ENCODE measurements at regions not wholly inside any gene's neighbourhood (a gene's known extent, or its start where the extent isn't known, plus 50 kb on each side); places are given as distances from the start of the nearest gene placed in this dataset.
"Not testable (repeated sequence)": the region's sequence is repeated elsewhere in the genome, so short reads cannot be mapped to it uniquely, and the experiment has no call there.

DNA sequence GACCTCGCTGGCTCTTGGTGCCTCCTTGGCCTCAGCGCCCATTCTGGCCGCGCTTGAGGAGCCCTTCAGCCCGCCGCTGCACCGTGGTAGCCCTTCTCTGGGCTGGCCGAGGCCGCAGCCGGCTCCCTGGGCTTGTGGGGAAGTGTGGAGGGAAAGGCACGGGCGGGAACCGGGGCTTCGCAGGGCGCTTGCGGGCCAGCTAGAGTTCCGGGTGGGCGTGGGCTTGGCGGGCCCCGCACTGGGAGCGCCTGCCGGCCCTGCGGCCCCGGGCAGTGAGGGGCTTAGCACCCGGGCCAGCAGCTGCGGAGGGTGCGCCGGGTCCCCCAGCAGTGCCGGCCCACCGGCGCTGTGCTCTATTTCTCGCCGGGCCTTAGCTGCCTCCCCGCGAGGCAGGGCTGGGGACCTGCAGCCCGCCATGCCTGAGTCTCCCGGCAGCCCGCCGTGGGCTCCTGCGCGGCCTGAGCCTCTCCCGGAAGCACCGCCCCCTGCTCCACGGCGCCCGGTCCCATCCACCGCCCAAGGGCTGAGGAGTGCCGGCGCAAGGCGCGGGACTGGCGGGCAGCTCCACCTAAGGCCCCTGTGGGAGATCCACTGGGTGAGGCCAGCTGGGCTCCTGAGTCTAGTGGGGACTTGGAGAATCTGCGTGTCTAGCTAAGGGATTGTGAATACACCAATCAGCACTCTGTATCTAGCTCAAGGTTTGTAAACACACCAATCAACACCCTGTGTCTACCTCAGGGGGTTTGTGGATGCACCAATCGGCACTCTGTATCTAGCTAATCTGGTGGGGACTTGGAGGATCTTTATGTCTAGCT is 141.1 kb downstream of the SLCO4C1 start:
- not testable (repeated sequence) for DNase-seq

DNA sequence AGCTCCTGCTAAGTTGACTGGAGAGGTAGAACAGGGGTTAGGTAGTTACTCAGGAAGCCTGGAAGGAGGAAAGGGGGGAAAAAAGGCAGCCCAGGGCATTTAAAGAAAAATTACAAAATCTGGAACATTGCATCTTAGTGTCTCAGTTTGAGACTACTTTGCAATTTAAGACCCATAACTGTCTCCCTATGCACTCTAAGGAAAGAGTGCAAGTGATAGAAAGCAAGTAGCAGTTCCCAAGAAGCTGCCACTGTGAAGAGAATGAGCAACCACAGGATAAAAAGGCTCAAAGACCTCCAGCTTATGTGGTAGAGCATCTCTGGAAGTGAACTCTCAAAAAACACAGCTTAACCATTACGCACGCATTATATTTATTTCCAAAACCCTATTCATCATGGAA is 141.8 kb downstream of the SLCO4C1 start:
- no peak for DNase-seq

DNA sequence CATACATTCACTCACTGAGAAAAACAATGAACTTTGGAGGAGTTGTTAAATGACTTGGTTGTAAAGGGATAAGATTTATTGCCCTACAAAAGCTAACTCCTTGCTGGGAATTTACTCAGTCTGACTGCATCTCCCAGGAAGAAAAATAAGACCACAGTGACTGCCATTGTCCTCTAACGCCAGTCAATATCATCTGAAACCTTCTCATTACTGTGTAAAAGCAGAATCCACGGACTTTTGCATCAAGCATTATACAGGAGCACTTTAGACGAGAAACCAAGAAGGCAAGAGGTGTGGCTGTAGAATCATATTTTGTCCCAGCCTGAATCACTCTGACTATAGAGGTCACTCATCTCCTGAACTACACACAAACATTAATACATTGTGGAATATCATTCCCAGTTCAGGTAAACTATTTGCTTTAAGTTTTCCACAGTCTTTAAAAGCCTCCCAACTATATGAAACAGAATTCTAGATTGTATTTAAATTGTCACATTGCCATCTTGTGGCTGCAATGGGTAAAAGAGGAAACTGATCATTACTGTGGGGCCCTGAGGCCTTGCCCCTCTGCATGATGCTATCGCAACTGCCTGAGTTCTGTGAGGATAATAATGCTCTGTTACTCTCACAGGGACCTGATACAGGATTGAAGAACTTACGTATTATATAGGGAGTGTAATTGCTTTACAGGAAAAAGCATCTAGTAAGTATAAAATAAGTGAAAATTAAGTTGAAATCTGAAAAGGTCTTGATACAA is 142.9 kb downstream of the SLCO4C1 start:
- no peak for DNase-seq

DNA sequence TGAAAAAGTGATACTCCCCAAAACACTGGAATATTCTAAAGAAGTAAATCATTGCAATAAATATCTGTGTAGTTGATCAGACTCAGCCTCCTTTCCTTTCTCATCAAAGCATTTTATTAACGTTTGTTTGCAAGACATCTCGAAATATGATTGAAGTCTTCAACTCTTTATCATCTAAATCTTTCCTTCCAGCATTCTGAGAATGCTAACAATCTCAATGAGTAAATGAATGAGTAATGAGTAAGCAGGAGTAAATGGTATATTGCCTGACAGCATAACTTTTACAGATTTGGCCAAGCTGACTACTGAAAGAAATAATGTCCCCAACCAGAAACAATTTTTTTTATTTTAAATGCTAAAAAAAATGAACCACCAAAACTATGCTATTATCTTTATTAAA is 157.1 kb downstream of the SLCO4C1 start:
- DNase-seq = no peak

DNA sequence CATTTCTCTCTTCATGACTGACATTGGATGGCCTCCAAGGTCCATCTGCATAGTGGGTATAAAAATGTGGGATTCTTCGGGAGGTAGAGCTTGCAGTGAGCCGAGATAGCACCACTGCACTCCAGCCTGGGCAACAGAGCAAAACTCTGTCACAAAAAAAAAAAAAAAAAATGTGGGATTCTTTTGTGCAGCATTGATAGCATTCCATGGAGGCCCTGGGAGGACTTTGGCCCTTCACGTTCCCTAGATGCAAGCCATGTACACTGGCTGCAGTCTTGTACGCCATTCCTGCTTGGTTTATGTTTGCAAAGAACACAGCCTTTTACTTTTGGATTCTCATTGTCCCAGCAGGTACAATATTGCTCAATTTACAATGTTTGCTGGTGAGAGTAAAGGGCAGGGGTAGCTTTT is 157.8 kb downstream of the SLCO4C1 start:
- no peak for DNase-seq

DNA sequence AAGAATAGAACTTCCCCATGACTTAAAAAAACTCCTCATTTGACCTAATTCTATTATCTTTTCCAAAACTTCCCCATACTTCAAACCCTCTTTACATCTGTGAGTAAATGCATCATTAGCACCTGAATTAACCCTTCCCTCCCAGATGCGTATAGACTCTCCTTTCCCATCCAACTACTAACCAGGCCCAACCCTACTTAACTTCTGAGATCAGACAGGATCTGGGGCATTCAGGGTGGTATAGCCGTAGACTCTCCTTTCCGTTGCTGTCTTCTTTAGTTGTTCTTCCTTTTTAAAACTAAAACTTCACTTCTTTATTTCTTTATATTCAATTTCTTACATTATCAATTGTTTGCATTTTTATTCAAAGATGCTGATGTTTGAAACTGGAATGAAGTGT is 165.2 kb downstream of the SLCO4C1 start:
- DNase-seq = no peak

DNA sequence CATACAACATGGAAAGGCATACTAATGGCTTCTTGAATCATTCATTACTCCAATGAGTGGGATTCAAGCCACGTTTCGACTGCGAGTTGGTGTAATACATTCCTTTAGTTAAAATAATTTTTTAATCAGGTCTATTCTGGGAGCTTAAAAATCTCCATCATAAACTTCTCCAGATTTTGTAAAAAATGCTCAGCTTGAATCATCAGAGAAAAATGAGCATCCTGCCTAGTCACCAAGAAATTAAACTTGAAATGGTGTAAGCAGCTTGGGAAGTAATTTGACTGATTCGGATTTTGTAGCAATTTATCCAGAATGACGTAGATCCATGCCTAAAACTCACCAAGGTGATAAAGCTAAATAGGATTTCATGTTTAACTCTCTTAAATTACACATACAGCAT is 165.7 kb downstream of the SLCO4C1 start:
- no peak for DNase-seq

DNA sequence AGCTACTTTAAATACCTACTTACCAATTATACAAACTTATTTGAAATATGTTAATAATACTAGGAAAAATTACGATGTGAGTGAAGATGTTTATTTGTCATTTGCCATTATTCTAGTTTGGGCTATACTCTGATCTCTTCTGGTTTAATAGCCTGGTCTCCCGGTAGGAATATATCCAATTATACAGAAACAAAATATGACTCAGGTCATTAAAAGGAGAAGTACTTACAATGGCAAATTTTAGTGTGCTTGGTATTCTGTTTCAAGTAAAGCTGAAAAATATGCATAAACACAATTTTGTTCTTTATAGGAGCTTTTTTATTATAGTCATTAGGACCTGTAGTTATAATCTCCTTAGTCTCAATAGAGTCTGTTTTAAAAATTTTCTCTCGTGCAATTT is 176.8 kb downstream of the SLCO4C1 start:
- DNase-seq = no peak

DNA sequence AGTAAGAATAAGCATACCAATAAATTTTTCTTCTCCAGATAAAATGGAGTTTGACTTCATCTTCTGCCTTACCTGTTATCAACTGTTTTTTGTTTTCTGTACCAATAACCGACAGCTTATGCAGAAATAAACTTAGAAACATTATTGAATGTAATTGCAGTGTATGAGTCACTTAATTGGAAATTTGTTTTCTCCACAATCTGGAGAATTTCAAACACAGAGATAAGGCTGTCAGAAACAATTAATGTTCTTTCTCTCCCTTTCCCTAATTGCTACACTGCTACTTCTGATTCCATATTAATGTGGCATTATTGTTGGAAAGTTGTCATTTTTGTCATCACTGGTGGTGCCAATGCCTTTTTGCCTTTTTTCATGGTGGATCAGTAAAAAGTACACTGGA is 180.3 kb downstream of the SLCO4C1 start:
- DNase-seq = no peak

DNA sequence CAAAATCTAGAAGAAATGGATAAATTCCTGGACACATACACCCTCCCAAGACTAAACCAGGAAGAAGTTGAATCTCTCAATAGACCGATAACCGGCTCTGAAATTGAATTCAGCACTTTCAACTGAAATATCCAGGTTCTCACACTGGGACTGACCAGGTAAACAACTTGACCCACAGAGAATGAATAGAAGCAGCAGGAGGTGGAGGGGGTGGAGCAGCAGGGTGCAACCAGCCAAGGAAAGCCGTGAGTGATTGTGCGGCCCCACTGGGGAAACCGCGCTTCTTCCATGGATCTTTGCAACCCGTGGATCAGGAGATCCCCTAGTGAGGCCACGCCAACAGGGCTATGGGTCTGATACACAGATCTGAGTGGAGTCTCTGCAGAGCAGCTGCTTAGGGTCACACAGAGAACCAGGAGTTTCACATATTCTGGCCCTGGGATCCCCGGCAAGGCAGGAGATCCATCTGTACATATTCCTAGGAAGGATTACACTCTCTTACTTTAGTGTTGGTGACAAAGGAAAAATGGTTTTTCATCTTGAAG is 181.5 kb downstream of the SLCO4C1 start:
- no peak for DNase-seq

DNA sequence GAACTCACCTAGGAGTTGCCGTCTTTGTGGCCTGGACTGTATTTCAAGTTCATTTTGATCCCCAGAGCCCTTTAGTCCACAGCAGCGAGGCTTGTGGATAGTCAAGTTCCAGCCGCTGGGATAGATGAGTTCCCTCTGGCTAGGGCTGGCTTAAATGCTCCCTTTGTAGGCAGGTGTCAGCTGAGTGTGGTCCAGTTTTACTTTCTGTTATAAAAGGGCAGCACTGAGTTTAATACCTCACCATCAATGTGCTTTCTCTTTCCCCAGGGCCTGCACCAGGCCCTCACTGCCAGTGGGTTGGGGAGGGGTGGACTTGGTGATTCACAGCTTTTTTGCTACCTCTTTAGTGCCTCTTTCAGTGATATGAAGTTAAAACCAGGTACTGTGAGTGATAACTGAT is 188.2 kb downstream of the SLCO4C1 start:
- no peak for DNase-seq

DNA sequence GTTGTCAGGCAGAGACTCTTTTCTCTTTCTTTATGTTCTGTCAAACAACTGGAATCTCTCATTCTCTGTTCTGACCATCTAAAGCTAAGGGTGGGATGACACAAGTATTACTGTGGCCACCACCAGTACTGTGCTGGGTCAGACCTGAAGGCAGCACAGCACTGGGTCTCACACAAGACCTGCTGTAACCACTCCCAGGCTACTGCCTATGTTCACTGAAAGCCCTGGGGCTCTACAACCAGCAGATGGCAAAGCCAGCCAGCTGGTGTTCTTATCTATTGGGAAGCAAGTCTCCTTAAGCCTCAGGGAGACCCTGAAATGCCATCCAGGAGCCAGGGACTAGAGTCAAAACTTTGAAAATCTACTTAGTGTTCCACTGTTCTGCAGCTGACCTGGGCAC is 189.5 kb downstream of the SLCO4C1 start:
- DNase-seq = no peak

DNA sequence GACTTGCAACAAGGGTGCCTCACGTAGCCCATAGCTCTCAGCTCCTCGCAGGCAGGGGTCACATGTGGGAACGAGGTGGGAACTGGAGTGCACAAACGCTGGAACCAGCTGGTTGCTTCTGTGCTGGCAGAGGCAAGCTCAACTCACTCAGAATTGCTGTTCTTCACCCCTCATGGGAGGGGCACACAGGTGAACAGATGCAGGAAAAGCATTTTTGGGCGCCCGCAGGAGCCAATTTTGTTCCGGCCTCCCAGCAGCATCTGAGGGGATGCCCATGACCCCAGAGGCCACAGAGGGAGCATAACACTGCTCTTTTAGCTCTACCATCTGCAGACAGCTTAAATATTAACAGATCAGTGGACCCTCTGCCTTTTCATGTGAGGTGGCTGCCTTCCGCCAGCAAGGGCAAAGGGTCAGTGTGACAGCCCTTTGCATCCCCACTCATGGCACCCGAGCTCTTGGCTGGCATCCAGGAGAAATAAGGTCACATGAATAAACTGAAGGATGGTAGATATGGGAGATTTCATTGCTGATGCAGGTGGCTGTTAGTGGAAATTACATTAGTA is 196.2 kb downstream of the SLCO4C1 start:
- DNase-seq = no peak

DNA sequence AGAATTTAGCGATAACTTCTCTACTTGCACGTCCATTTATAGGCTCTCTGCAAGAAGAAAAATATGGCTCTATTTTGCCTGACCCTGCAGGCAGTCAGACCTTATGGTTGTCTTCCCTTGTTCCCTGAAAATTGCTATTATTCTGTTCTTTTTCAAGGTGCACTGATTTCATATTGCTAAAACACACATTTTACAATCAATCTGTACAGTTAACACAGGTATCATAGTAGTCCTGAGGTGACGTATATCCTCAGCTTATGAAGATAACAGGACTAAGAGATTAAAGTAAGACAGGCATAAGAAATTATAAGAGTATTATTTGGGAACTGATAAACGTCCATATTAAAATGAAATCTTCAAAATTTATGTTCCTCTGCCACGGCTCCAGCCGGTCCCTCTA is 197.0 kb downstream of the SLCO4C1 start:
- DNase-seq = not testable (repeated sequence)

DNA sequence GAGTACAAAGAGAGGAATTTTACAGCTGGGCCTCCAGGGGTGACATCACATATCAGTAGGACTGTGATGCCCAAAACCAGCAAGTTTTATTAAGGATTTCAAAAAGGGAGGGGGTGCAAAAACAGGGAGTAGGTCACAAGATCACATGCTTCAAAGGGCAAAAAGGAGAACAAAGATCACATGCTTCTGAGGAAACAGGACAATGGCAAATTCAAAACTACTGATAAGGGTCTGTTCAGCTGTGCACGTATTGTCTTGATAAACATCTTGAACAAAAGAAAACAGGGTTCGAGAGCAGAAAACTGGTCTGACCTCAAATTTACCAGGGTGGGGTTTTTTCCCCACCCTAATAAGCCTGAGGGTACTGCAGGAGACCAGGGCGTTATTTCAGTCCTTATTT is 197.5 kb downstream of the SLCO4C1 start:
- DNase-seq = not testable (repeated sequence)

DNA sequence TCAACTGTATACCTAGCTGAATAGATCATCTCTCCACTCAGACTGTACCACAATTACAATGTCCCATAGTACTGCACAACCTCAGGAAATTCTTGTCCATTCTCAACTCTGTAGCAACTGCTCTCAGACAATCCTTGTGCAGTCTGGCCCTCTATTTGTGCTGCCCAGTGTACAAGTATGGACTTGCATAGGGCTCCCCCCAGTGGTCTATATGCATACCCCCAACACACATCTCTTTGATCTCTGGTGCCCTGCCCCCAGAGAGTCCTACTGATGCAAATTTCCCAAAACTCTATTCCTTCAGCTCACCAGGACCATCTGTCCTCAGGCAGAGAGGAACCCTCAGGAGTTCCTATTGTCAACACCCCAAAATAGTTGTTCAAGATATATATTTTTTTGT is 205.3 kb downstream of the SLCO4C1 start:
- DNase-seq = no peak

DNA sequence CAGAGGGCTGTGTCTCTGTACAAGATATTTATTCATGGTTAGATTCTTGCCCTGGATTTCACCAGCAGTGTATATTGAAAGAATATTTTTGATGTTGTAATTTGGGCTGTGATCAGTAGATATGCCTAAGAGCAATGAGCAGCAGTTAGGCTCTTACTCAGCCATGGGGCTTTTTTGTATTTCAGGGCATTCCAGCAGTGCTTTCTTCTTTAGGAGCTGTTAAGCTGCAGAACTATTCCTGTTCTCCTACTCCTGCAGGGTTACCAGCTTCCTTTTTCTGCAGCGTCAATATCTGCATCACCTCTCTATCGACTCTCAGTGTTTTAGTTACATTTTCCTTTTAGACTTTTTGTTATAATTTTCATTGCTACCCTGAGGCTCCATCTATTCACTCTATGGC is 206.2 kb downstream of the SLCO4C1 start:
- no peak for DNase-seq

DNA sequence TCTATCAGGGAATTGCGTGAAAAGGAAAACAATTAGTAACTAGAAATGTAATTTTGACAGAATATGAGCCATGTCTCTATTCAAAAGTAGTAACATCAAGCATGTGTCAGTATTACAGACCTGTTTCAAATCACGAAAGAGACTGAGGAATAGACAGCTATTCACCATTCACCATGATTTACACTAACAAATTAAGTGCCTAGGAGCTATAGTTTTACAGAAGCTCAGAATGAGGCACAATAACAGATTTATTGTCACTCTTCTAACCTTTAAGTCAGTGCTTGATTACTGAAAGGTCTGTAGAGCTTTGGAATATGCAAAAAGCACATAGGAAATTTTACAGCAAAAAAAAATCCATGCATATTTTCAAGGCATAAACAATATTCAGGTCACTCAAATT is 208.2 kb downstream of the SLCO4C1 start:
- no peak for DNase-seq

DNA sequence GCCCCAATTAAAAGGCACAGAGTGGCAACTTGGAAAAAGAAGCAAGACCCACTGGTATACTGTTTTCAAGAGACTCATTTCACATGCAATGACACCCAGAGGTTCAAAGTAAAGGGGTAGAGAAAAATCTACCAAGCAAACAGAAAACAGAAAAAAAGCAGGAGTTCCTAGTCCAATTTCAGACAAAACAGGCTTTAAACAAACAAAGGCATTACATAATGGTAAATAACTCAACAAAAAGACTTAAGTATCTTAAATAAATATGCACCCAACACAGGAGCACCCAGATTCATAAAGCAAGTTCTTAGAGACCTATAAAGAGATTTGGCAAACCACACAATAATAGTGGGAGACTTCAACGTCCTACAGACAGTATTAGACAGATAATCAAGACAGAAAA is 215.8 kb downstream of the SLCO4C1 start:
- no peak for DNase-seq

DNA sequence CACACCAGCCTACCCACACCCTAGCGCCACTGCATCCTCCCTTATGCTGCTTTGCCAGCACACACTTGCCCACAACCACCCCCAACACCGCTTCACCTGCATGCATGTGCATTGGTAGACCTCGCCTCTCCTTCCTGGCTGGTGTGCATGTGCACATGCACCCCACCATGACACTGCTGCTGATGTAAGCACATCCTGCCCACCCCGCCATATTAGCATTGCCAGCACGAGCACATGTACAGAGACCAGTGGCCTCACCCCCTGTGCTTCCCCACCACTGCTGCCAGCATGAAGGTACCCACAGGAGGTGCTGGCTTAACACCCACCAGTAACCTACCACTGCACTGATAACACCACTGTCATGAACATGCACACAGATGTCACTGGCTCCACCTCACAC is 218.2 kb downstream of the SLCO4C1 start:
- DNase-seq = no peak

DNA sequence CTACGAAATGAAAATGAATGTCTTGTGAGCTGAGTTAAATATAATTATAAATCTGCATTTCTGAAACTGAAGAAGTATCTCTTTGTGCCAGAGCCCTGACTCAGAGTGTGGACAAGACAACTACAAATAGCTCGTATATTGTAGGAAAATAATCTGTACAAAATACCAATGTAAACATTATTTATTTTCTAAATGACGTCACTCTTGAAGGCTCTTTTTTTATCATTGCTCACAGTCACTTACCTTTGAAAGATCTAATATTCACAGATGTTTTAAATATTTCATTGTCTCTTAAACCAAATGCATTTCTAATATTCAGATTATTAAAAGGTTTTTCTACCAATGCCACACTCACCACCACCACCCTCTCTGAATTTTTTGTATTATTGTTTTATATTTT is 226.1 kb downstream of the SLCO4C1 start:
- DNase-seq = no peak

DNA sequence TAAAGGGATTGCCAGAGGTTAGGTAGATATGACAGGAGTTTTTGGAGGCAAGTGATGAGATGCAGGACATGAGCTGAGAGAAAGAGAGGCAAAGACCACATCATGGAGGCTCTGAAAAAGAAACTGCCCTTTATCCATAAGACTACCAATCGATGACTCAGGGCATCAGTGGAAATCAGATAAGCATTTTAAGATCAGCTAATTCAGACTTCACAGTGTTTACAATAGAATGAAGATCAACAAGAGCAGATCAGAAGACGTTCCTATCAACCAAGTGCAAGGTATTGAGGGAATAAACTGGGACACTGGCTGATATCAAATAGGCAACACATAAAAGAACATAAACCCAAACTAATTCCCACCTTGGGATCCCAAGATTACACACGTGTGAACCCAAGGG is 227.2 kb downstream of the SLCO4C1 start:
- DNase-seq = no peak

DNA sequence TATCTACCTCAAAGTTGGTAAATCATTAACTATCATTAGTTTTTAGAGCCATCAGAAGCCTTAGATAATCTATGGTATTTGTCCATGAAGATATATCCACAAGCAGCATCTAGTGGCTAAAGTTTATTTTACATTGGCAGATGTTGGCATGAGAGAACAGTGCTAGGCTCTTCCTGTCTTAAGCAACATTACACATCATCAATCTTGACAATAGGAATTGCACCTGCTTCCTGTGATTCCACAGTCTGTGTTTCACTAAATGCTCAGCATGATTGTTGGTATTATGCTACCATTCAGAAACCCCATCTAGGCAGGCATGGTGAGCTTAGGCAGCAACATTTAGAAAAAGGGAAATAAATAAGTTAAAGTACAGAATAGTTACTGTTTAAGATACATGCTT is 246.6 kb downstream of the SLCO4C1 start:
- no peak for DNase-seq

DNA sequence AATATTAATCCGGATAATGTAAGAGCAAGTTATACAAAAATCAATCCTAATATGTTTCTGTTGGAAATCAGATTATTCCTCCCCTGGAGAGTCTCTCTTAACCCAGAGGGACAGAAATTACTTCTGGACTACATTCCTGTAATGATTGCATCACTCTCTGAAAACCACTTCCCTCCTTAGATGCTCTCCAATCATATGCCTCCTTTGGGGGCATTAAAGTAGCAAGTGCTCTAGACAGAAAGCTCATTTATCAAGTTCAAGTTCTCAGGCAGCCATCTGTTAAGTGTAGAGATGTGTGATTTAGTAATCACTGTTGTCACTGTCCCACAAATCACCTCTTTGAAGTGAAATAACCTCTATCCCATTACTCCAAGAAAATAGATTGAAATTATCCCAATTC is 247.1 kb downstream of the SLCO4C1 start:
- DNase-seq = no peak

All from fibroblast of skin of scalp (primary cell).